ENCODE measurements at regions not wholly inside any gene's neighbourhood (a gene's known extent, or its start where the extent isn't known, plus 50 kb on each side); places are given as distances from the start of the nearest gene placed in this dataset.

DNA sequence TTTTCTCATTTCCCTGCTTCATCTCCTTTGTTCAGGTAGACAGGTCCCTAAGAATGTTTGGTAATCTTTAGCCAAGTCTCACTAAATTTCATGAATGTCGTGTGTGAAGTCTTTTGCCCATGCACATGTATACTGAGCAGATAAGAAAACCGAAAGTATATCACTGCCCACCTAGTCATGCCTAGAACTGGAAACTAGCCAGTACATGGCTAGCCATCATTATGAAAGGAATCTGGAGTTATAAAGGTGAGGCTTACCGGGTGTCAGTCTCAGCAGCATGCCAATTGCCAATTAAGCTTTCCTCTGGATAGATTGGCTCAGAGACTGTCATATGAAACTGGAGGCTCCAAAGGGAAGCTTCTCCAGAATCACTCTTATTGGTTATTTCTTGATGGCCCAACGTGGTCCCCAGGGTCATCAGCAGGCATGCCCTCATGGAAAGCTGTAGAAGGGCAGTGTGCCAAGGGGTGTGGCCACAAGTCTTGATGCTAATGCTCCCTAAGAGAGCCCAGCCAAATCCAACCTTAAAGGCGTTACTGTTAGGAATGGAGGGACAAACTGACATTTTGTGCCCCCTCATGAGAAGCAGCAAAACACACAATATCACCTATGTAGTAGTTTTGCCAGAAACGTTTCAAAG lies 307.3 kb upstream of the PIK3R1 start:
- TF ChIP-seq, protein P1, sequence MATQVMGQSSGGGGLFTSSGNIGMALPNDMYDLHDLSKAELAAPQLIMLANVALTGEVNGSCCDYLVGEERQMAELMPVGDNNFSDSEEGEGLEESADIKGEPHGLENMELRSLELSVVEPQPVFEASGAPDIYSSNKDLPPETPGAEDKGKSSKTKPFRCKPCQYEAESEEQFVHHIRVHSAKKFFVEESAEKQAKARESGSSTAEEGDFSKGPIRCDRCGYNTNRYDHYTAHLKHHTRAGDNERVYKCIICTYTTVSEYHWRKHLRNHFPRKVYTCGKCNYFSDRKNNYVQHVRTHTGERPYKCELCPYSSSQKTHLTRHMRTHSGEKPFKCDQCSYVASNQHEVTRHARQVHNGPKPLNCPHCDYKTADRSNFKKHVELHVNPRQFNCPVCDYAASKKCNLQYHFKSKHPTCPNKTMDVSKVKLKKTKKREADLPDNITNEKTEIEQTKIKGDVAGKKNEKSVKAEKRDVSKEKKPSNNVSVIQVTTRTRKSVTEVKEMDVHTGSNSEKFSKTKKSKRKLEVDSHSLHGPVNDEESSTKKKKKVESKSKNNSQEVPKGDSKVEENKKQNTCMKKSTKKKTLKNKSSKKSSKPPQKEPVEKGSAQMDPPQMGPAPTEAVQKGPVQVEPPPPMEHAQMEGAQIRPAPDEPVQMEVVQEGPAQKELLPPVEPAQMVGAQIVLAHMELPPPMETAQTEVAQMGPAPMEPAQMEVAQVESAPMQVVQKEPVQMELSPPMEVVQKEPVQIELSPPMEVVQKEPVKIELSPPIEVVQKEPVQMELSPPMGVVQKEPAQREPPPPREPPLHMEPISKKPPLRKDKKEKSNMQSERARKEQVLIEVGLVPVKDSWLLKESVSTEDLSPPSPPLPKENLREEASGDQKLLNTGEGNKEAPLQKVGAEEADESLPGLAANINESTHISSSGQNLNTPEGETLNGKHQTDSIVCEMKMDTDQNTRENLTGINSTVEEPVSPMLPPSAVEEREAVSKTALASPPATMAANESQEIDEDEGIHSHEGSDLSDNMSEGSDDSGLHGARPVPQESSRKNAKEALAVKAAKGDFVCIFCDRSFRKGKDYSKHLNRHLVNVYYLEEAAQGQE (IDR thresholded peaks at IDR 0.05), result no peak
- TF ChIP-seq, protein P2, sequence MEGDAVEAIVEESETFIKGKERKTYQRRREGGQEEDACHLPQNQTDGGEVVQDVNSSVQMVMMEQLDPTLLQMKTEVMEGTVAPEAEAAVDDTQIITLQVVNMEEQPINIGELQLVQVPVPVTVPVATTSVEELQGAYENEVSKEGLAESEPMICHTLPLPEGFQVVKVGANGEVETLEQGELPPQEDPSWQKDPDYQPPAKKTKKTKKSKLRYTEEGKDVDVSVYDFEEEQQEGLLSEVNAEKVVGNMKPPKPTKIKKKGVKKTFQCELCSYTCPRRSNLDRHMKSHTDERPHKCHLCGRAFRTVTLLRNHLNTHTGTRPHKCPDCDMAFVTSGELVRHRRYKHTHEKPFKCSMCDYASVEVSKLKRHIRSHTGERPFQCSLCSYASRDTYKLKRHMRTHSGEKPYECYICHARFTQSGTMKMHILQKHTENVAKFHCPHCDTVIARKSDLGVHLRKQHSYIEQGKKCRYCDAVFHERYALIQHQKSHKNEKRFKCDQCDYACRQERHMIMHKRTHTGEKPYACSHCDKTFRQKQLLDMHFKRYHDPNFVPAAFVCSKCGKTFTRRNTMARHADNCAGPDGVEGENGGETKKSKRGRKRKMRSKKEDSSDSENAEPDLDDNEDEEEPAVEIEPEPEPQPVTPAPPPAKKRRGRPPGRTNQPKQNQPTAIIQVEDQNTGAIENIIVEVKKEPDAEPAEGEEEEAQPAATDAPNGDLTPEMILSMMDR (IDR thresholded peaks at IDR 0.05; ENCODE audit: low read depth, low read length, missing input control), result no peak
- TF ChIP-seq HNF4G (IDR thresholded peaks at IDR 0.05), result no peak
- no peak for TF ChIP-seq YY1 (IDR thresholded peaks at IDR 0.05)
- TF ChIP-seq RAD21 (IDR thresholded peaks at IDR 0.05), result no peak
- TF ChIP-seq MAX (IDR thresholded peaks at IDR 0.05), result no peak

All from liver (tissue), 3 donors.